ENCODE measurements at regions not wholly inside any gene's neighbourhood (a gene's known extent, or its start where the extent isn't known, plus 50 kb on each side); places are given as distances from the start of the nearest gene placed in this dataset.

GRCh38 chr2:176388861-176389260, 119.6 kb downstream of the MTX2 start:
- no peak for DNase-seq (ENCODE audit: low read depth, low spot score)
- in situ Hi-C loops (cut with HindIII; ENCODE audit: low pct_unique_long_range_greater_than_20kb, low sequenced_read_pairs) = no loop called here

GRCh38 chr2:176390276-176391147, 121.3 kb downstream of the MTX2 start:
- DNase-seq (ENCODE audit: low read depth, low spot score) = no peak
- in situ Hi-C loops (cut with HindIII; ENCODE audit: low pct_unique_long_range_greater_than_20kb, low sequenced_read_pairs) = no loop called here

- in situ Hi-C loops (cut with HindIII; ENCODE audit: low pct_unique_long_range_greater_than_20kb, low sequenced_read_pairs) = no loop called here
- no peak for DNase-seq (ENCODE audit: low read depth, low spot score)
Observed at GRCh38 chr2:176391148-176391419, 121.8 kb downstream of the MTX2 start.

- in situ Hi-C loops (cut with HindIII; ENCODE audit: low pct_unique_long_range_greater_than_20kb, low sequenced_read_pairs) = no loop called here
Observed at GRCh38 chr2:176392249-176392648, 123.0 kb downstream of the MTX2 start.

GRCh38 chr2:176392744-176393414, 123.6 kb downstream of the MTX2 start:
- no peak for DNase-seq (ENCODE audit: low read depth, low spot score)
- in situ Hi-C loops (cut with HindIII; ENCODE audit: low pct_unique_long_range_greater_than_20kb, low sequenced_read_pairs) = no loop called here

More at GRCh38 chr2:176392249-176392648, 123.0 kb downstream of the MTX2 start:
- DNase-seq (ENCODE audit: low read depth, low spot score) = no peak

GRCh38 chr2:176395273-176395854, 126.1 kb downstream of the MTX2 start:
- DNase-seq (ENCODE audit: low read depth, low spot score) = peak; percentile 38
- in situ Hi-C loops (cut with HindIII; ENCODE audit: low pct_unique_long_range_greater_than_20kb, low sequenced_read_pairs) = no loop called here

- in situ Hi-C loops (cut with HindIII; ENCODE audit: low pct_unique_long_range_greater_than_20kb, low sequenced_read_pairs) = no loop called here
- no peak for DNase-seq (ENCODE audit: low read depth, low spot score)
Observed at GRCh38 chr2:176398243-176399073, 129.2 kb downstream of the MTX2 start.

GRCh38 chr2:176399074-176399598, 129.9 kb downstream of the MTX2 start:
- in situ Hi-C loops (cut with HindIII; ENCODE audit: low pct_unique_long_range_greater_than_20kb, low sequenced_read_pairs) = no loop called here
- no peak for DNase-seq (ENCODE audit: low read depth, low spot score)

- in situ Hi-C loops (cut with HindIII; ENCODE audit: low pct_unique_long_range_greater_than_20kb, low sequenced_read_pairs) = no loop called here
Observed at GRCh38 chr2:176405477-176405876, 136.2 kb downstream of the MTX2 start.

GRCh38 chr2:176407706-176408105, 138.5 kb downstream of the MTX2 start:
- no peak for DNase-seq (ENCODE audit: low read depth, low spot score)
- in situ Hi-C loops (cut with HindIII; ENCODE audit: low pct_unique_long_range_greater_than_20kb, low sequenced_read_pairs) = no loop called here

More at GRCh38 chr2:176405477-176405876, 136.2 kb downstream of the MTX2 start:
- DNase-seq (ENCODE audit: low read depth, low spot score) = no peak

GRCh38 chr2:176409671-176410070, 140.4 kb downstream of the MTX2 start:
- no peak for DNase-seq (ENCODE audit: low read depth, low spot score)
- in situ Hi-C loops (cut with HindIII; ENCODE audit: low pct_unique_long_range_greater_than_20kb, low sequenced_read_pairs) = no loop called here

- DNase-seq (ENCODE audit: low read depth, low spot score) = no peak
- in situ Hi-C loops (cut with HindIII; ENCODE audit: low pct_unique_long_range_greater_than_20kb, low sequenced_read_pairs) = no loop called here
Observed at GRCh38 chr2:176412136-176412535, 142.9 kb downstream of the MTX2 start.

GRCh38 chr2:176413786-176414185, 144.5 kb downstream of the MTX2 start:
- no peak for DNase-seq (ENCODE audit: low read depth, low spot score)
- in situ Hi-C loops (cut with HindIII; ENCODE audit: low pct_unique_long_range_greater_than_20kb, low sequenced_read_pairs) = no loop called here

GRCh38 chr2:176414641-176415040, 145.4 kb downstream of the MTX2 start:
- in situ Hi-C loops (cut with HindIII; ENCODE audit: low pct_unique_long_range_greater_than_20kb, low sequenced_read_pairs) = no loop called here

GRCh38 chr2:176415174-176415895, 146.1 kb downstream of the MTX2 start:
- in situ Hi-C loops (cut with HindIII; ENCODE audit: low pct_unique_long_range_greater_than_20kb, low sequenced_read_pairs) = no loop called here
- no peak for DNase-seq (ENCODE audit: low read depth, low spot score)

More at GRCh38 chr2:176414641-176415040, 145.4 kb downstream of the MTX2 start:
- no peak for DNase-seq (ENCODE audit: low read depth, low spot score)

GRCh38 chr2:176415937-176416499, 146.8 kb downstream of the MTX2 start:
- DNase-seq (ENCODE audit: low read depth, low spot score) = no peak
- in situ Hi-C loops (cut with HindIII; ENCODE audit: low pct_unique_long_range_greater_than_20kb, low sequenced_read_pairs) = no loop called here

- in situ Hi-C loops (cut with HindIII; ENCODE audit: low pct_unique_long_range_greater_than_20kb, low sequenced_read_pairs) = no loop called here
- no peak for DNase-seq (ENCODE audit: low read depth, low spot score)
Observed at GRCh38 chr2:176418768-176419167, 149.5 kb downstream of the MTX2 start.
